ENCODE measurements at regions not wholly inside any gene's neighbourhood (a gene's known extent, or its start where the extent isn't known, plus 50 kb on each side); places are given as distances from the start of the nearest gene placed in this dataset.
"Not testable (repeated sequence)": the region's sequence is repeated elsewhere in the genome, so short reads cannot be mapped to it uniquely, and the experiment has no call there.

GRCh38 chr9:108049671-108050494 lies 560.3 kb upstream of the KLF4 start:
- no peaks in the 10 kb centered on the region for H3K36me3 ChIP-seq
- H3K9me3 ChIP-seq, result no peaks in the 10 kb centered on the region
- no peak overlapping the region for H3K27ac ChIP-seq
- no peak overlapping the region for H3K4me3 ChIP-seq
- TF ChIP-seq POLR2A (IDR thresholded peaks at IDR 0.05) (no peak), CTCF (IDR thresholded peaks at IDR 0.05) (no peak), POLR2AphosphoS5 (IDR thresholded peaks at IDR 0.05; ENCODE audit: insufficient read depth in 1 of 2, low read depth in 1 of 2) (no peak)
- intact Hi-C loops (cut with DNase I), result no loop called here
- peaks cover 41% of the 10 kb centered on the region for H3K4me1 ChIP-seq
- no peaks in the 10 kb centered on the region for H3K27me3 ChIP-seq
- DNase-seq (ENCODE audit: extremely low spot score in 2 of 2), result no peak

- TF ChIP-seq POLR2A (IDR thresholded peaks at IDR 0.05), result no peak
- peak in 1 of 2 donors; percentile 81 for TF ChIP-seq POLR2AphosphoS5 (IDR thresholded peaks at IDR 0.05; ENCODE audit: insufficient read depth in 1 of 2, low read depth in 1 of 2)
- no peak for TF ChIP-seq CTCF (IDR thresholded peaks at IDR 0.05)
Observed at GRCh38 chr9:108049026-108049607, 559.5 kb upstream of the KLF4 start.

GRCh38 chr9:108048406-108049025 lies 558.9 kb upstream of the KLF4 start:
- no peaks in the 10 kb centered on the region for H3K27me3 ChIP-seq
- intact Hi-C loops (cut with DNase I), result no loop called here
- H3K4me3 ChIP-seq, result no peak overlapping the region
- peaks cover 27% of the 10 kb centered on the region for H3K4me1 ChIP-seq
- no peak overlapping the region for H3K27ac ChIP-seq
- DNase-seq (ENCODE audit: extremely low spot score in 2 of 2), result peak in 1 of 2 donors; percentile 47
- H3K36me3 ChIP-seq, result no peaks in the 10 kb centered on the region
- peaks cover 4% of the 10 kb centered on the region for H3K9me3 ChIP-seq
- TF ChIP-seq CTCF (IDR thresholded peaks at IDR 0.05), result no peak

More at GRCh38 chr9:108049026-108049607, 559.5 kb upstream of the KLF4 start:
- Histone ChIP-seq H3K27me3 (no peaks in the 10 kb centered on the region), H3K4me3 (no peak overlapping the region), H3K36me3 (no peaks in the 10 kb centered on the region), H3K4me1 (peaks cover 33% of the 10 kb centered on the region), H3K27ac (no peak overlapping the region), H3K9me3 (no peaks in the 10 kb centered on the region)
- intact Hi-C loops (cut with DNase I), result no loop called here
- peak in 1 of 2 donors; percentile 29 for DNase-seq (ENCODE audit: extremely low spot score in 2 of 2)

GRCh38 chr9:108047777-108048176 lies 558.2 kb upstream of the KLF4 start:
- H3K27ac ChIP-seq; H3K36me3 ChIP-seq; H3K4me3 ChIP-seq; DNase-seq (ENCODE audit: extremely low spot score in 2 of 2); H3K9me3 ChIP-seq; intact Hi-C loops (cut with DNase I); H3K27me3 ChIP-seq: not testable (repeated sequence)
- H3K4me1 ChIP-seq, result peaks cover 20% of the 10 kb centered on the region

DNA sequence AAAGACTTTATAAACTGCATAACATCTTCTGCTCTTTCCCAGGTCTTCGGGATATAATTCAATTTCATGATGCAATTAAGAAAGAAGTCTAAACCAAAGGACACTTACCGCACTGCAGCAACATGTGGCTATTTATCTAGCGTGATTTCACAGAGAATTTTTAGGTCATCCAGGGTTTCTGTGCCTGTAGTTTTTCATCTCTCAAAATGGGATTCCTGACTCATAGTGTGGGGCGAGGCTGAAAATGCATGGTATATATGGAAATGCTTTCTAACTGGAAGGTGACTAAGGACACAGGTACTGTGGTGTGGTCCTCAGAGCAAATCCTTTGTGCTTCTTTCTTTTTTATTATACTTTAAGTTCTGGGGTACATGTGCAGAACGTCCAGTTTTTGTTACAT lies 557.7 kb upstream of the KLF4 start:
- intact Hi-C loops (cut with DNase I), result no loop called here
- H3K4me1 ChIP-seq, result peaks cover 14% of the 10 kb centered on the region

More for the DNA sequence above, 557.7 kb upstream of the KLF4 start:
- Histone ChIP-seq H3K9me3 (peaks cover 6% of the 10 kb centered on the region), H3K4me3 (no peak overlapping the region), H3K27ac (no peak overlapping the region), H3K27me3 (no peaks in the 10 kb centered on the region), H3K36me3 (no peaks in the 10 kb centered on the region)
- TF ChIP-seq CTCF (IDR thresholded peaks at IDR 0.05), result no peak
- TF ChIP-seq POLR2A (IDR thresholded peaks at IDR 0.05), result no peak
- TF ChIP-seq POLR2AphosphoS5 (IDR thresholded peaks at IDR 0.05; ENCODE audit: insufficient read depth in 1 of 2, low read depth in 1 of 2), result no peak
- peak in 1 of 2 donors; percentile 25 for DNase-seq (ENCODE audit: extremely low spot score in 2 of 2)

All from vagina (tissue), 2 donors.